OCI-LY3 (cell line): ENCODE measurements at regions not wholly inside any gene's neighbourhood (a gene's known extent, or its start where the extent isn't known, plus 50 kb on each side); places are given as distances from the start of the nearest gene placed in this dataset.

Experiments
- CTCF ChIP-seq: fragments of 200-600, 300-600 bp; sonication (generic); IDR thresholded peaks from 2 replicates; pipeline ENCODE4 v1.5.1; 2014; ENCODE audit warnings: antibody characterized with exemption, low read length, low read depth
- EZH2phosphoT487 ChIP-seq: fragments of 200-600 bp; shearing (Covaris generic); IDR thresholded peaks from 2 replicates; pipeline ENCODE4 v1.6.1; 2018; ENCODE audit warnings: antibody characterized with exemption, mixed run types, low read depth

GRCh38 chr2:142320067-142320466 lies 189.3 kb upstream of the LRP1B start:
- TF ChIP-seq CTCF (no peak), EZH2phosphoT487 (no peak)
